Activated CD4-positive, alpha-beta T cell treated with anti-CD3 and anti-CD28 coated beads for 24 hours (primary cell): ENCODE measurements at regions not wholly inside any gene's neighbourhood (a gene's known extent, or its start where the extent isn't known, plus 50 kb on each side); places are given as distances from the start of the nearest gene placed in this dataset.

Experiments used
- DNase-seq, 2 donors: peaks; one replicate each; pipeline ENCODE4 v3.0.0-alpha.2; 2020; ENCODE audit warnings: low read depth in 2 of 2

DNA sequence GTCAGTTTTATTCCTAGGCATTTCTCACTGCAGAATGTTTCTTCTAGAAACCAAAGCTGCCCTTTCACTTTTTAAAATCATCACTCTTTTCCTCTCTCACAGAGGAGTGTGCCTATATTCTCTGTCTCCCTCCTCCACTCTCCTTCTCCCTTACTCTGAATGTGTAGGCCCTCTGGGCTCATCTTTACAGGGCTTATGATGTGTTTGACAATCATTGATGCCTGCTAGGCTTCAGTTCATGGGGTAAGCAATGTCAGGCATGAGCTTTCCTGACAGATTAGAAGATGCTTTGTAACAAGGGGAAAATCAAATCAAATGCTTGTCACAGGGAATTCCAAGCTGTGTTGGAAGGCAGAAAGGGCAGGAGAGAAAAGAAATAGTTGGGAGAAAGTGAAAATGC, 742.9 kb downstream of the SORCS3 start:
- DNase-seq: no peak

DNA sequence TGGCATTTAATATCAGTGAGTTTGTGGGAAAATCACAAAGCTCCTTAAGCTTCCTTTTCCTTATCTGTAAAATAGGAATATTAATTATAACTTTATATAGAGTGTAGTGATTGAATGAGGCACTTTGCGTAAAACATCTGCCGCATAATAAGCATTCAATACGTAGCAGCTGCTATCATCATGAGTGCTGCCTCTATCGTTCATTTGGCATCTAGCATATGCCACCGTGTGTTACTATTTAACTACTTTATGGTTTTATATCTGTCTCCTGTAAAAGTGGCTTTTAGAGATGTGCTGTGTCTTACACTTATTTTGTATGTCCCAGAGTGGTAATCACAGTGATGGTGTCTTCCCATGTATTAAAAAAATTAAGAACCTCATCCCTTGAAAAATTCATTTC, 729.6 kb downstream of the SORCS3 start:
- DNase-seq: no peak

DNA sequence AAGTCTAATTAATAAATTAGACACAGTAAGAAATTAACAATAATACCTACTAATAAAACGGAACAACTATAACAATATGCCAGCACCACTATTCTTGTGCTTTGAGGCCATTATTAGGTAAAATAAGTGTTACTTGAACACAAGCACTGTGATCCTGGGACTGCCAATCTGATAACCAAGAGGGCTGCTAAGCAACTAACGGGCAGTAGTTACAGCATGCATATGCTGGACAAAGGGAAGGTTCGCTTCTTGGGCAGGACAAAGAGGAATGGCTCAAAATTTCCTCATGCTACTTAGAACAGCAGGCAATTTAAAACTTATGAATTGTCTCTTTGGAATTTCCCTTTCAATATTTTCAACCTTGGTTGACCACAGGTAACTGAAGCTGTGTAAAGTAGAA, 718.6 kb downstream of the SORCS3 start:
- DNase-seq: no peak

DNA sequence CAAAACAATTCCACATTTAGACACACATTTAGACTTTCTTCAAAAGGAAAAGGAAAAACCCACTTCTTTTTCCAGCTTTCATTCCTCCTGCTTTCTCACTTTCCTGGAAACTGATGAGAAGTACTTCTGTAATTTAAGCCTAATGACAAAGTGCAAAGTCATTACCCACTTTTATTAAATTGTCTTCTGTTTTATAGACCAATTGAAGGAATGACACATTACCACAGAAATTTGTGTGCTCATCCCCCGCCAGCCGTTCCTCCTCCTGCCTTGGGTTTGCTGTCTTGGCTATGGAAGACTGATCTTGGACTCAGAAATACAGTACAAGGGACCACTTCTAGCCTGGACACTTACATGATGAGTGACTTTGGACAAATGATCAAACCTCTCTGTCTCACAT, 717.8 kb downstream of the SORCS3 start:
- DNase-seq: no peak

DNA sequence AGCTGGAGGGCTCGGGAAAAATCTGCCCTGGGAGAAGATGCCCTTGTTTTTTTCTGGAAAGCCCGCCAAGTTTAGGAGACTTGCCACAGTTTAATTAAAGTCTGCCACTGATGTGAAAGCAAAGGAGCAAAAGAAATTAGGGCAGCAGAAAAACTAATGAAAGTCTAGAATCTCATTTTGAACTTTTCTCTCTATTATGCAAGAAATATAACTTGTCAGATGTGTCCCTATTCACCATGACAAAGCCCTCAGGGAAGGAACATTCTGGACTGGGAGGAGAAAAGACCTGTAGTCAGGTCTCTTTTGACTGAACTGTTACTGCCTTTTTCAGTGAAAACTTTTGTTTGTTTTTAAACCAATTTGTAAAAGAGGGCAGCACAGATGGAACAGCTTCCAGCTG, 715.5 kb downstream of the SORCS3 start:
- DNase-seq: no peak

DNA sequence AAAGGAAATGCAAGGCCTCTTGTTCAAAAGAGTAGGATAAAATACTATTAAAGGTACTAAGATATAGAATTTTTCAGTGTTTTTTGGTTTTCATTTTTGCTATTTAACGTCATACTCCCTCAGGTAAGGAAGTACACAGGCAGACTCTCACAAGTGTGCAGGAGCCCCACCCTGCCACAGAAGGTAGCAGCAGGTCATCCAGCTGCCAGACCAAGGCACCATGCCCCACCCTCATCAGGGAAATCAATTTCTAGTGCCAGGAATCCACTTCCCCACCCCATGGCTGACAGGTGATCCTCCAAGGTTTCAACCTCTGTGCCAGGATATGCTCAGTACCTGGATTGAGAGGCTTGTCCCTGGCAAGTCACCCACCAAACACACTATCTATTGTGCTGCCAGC, 712.9 kb downstream of the SORCS3 start:
- DNase-seq: no peak

DNA sequence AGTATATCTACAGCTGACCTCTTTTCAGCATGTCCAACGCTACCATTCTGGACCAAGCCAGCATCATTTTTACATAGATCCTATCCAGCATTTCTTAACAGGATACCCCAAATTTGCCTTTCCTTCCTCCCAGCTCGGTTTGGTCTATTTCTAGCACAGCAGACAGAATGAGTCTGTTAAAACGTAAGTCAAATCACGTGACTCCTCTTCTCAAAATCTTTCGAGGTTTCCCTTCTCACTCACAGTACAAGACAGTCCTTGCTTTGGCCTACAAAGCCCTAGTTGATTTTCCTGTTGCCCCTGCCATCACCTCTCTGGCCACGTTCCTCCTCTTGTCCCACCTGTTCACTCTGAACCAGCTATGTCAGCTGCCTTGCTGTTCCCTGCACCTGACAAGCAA, 711.7 kb downstream of the SORCS3 start:
- DNase-seq: no peak

DNA sequence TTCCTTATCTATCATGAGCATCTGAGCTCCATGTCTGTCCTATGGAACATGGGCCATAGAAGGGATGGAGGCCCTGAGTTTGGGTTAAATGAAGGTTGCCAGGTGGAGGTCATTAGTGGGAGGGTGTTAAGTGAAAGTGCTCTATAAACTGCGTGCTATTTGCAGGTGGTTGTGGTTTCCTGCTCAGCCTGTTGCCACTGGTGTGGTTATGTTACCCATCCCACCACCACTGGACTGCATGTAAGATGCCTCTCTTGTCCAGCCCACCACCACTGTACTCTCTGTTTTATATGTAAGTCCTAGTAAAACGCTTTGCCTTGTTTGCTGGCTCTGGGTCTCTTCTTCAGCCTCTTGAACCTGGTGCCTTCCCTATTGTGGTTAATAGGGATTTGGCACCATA, 711.2 kb downstream of the SORCS3 start:
- no peak for DNase-seq

DNA sequence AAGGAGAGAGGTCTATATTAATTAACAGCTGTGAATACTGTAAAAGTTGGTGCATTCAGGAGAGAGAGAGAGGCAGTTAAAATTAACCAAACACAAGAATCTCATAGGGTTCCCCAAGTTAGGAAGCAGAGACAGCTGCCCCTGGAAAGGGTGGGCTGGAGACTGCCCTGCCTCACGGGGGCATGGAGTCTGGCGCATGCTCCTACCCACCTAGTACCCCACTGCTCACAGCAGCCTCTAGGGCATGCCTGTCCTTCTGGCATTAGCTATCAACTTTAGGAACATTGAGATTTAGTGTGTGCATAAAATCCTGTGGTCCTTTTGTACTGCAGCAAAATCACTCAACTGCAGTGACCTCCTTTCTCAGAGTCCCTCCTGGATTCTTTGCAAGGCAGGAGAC, 710.1 kb downstream of the SORCS3 start:
- no peak for DNase-seq

DNA sequence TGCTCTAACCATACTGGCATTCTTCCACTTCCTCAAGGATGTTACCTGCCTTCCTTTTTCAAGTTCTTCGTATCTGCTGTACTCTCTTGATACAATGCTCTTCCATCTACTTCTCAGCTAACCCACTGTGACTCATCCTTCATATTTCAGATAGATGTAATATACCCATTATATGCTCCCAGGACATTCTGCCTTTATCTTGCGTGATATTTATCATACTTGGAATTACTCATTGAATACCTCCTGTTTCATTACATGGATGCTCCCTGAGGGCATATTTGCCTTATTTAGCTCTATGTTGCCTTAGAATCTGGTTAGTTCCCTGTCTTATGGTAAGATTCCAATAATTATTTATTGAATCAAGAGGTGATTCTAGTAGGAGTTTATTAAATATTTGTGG, 706.4 kb downstream of the SORCS3 start:
- DNase-seq: no peak

DNA sequence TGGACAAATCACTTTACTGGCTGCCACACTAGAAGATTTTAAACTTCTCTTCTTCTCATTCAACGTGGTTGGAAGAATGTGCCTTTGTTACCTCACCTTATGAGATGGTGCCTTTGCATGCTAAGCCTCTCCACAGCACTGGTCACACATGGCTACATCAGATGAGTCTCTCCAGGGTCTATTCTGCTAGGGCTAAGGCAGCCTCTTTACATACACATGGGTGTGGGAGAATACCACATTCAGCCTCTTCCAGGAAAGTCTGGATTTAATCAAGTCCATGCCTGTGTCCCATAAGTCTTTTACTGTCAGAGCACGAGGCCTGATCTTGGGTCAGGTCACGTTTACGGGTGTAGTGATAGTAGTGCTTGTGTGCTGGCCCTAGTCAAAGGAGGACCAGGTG, 701.5 kb downstream of the SORCS3 start:
- DNase-seq: no peak

DNA sequence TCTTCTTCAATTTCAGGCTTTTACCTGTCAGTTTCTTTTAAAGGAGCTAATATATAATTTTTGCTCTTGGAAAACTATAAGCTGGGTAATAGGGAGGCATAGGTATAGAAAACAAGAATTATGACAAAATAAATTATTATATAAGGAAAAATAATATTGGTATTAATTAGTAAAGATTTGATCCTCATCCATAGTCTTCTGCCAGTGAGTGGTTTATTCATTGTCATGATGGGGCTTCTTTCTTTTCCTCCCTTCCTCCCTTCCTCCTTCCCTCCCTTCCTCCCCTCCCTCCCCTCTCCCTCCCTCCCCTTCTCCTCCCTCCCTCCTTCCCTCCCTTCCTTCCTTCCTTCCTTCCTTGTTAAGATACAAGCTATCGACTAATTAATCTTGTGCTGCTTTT, 698.6 kb downstream of the SORCS3 start:
- no peak for DNase-seq

DNA sequence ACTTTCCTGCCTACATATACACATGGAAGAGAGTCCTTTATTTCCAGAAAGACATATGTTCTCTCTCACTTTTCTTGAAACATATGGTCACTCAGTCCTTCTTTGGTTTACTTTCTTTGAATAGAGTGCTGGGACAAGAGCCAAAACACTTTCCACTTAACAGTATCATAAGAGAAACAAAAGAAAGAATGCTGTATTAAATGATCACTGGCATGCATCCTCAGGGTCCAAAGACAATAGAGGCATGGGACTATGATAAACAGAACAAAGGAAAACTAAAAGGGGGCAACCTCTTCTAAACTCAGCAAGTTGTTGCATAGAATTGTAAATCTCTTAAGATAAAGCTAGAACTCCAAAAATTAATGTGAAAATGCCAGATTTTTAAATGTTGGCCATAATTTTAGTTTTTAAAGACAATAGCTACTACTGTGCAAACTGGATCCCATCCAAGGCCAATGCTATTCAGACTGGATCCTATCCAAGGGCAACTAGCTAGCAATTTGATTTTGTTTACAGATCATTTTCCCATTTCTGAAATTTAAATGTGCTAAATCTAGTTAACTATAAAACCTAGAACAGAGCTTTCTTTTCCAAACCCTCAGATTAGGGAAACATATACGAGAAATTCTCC, 687.5 kb downstream of the SORCS3 start:
- no peak for DNase-seq
